K562 (cell line): ENCODE measurements at regions not wholly inside any gene's neighbourhood (a gene's known extent, or its start where the extent isn't known, plus 50 kb on each side); places are given as distances from the start of the nearest gene placed in this dataset.

Experiments
- ATAC-seq: fragments of 200-7000 bp; cut with Tn5 transposase; 3 replicates; pipeline ENCODE4 v1.9.1; 2020; ENCODE audit warnings: moderate library complexity
- BruUV-seq: library from RNA; stranded (reverse); fragments of 400-500 nt; replicated peaks from 2 replicates; lab custom pipeline; 2021; lab: Mats Ljungman, UMichigan
- CTCF ChIA-PET: fragments of 300-600 bp; formaldehyde crosslinking; extraction: SDS; loops from one replicate; lab custom pipeline; 2021; ENCODE audit warnings: low intra/inter-chr PET ratio; lab: Yijun Ruan, JAX
- POLR2A ChIA-PET: fragments of 300-600, 350-650 bp; sonication (Branson Sonifier 250); formaldehyde crosslinking; extraction: SDS; loops from one replicate; lab custom pipeline; 2021; ENCODE audit warnings: antibody characterized with exemption, inconsistent platforms; lab: Yijun Ruan, JAX
- DNase-seq, 4 experiments: peaks; one replicate each; pipeline versions ENCODE4 v3.0.0 to v3.0.0-alpha.2; 2011 to 2018; ENCODE audit warnings: low spot score in 3 of 4, mixed read lengths in 3 of 4; ENCODE audit errors: extremely low read depth in 1 of 4
- FAIRE-seq: peaks from 2 replicates; lab custom pipeline; 2011; peaks lifted over from hg19 to GRCh38; lab: Jason Lieb, UNC
- H2AFZ ChIP-seq: 2 replicates; pipeline ENCODE4 v1.6.0; 2011; ENCODE audit warnings: low read depth, low read length, control low read depth, inconsistent platforms
- H3K27ac ChIP-seq: fragments of 200-600 bp; 3 replicates; pipeline ENCODE4 v1.8.0; 2011; ENCODE audit warnings: low read depth, mild to moderate bottlenecking, control low read depth, inconsistent platforms, low read length, moderate library complexity, mixed read lengths; ENCODE audit errors: extremely low read depth
- H3K27me3 ChIP-seq, 2 experiments: fragments of 300-600 bp in 1 of 2; 2 replicates in 1 of 2; 3 replicates in 1 of 2; pipeline versions ENCODE4 v1.6.0 to v1.8.0; 2011; ENCODE audit warnings: inconsistent platforms in 2 of 2, low read length in 2 of 2, mild to moderate bottlenecking in 1 of 2, mixed read lengths in 1 of 2, moderate library complexity in 1 of 2; ENCODE audit not compliant: control insufficient read depth in 2 of 2, insufficient read depth in 2 of 2
- H3K36me3 ChIP-seq: fragments of 300-600 bp; 3 replicates; pipeline ENCODE4 v1.8.0; 2011; ENCODE audit warnings: mild to moderate bottlenecking, low read length, inconsistent platforms; ENCODE audit not compliant: control insufficient read depth, insufficient read depth
- H3K4me1 ChIP-seq, 2 experiments: fragments of 200-600 bp in 1 of 2; replicated peaks in 1 of 2; 2 replicates in 1 of 2; 3 replicates in 1 of 2; pipeline versions ENCODE4 v1.5.1 to v1.8.0; 2011; ENCODE audit warnings: inconsistent platforms in 2 of 2, low read length in 2 of 2, mild to moderate bottlenecking in 1 of 2, mixed read lengths in 1 of 2, moderate library complexity in 1 of 2; ENCODE audit not compliant: control insufficient read depth in 2 of 2, insufficient read depth in 2 of 2
- H3K4me2 ChIP-seq: 2 replicates; pipeline ENCODE4 v1.6.1; 2011; ENCODE audit warnings: low read length, control low read depth, inconsistent platforms, mixed read lengths; ENCODE audit not compliant: insufficient read depth
- H3K4me3 ChIP-seq: fragments of 200-600 bp; sonication (generic), shearing (Covaris generic); 2 replicates; pipeline ENCODE4 v1.5.1; 2016; ENCODE audit warnings: control low read depth, inconsistent platforms
- H3K79me2 ChIP-seq: fragments of 200-600 bp; 3 replicates; pipeline ENCODE4 v1.8.0; 2011; ENCODE audit warnings: low read length, inconsistent platforms; ENCODE audit not compliant: control insufficient read depth, insufficient read depth
- H3K9ac ChIP-seq, 2 experiments: 2 replicates each; pipeline versions ENCODE4 v1.6.0 to v1.6.1; 2011; ENCODE audit warnings: low read depth in 2 of 2, low read length in 2 of 2, control low read depth in 1 of 2, inconsistent platforms in 1 of 2, mild to moderate bottlenecking in 1 of 2, mixed read lengths in 1 of 2; ENCODE audit not compliant: insufficient read depth in 1 of 2
- H3K9me1 ChIP-seq: one replicate; pipeline ENCODE4 v1.6.0; 2011; ENCODE audit warnings: inconsistent platforms, mild to moderate bottlenecking, low read length, moderate library complexity; ENCODE audit not compliant: control insufficient read depth, insufficient read depth
- H3K9me3 ChIP-seq: replicated peaks from 2 replicates; pipeline ENCODE4 v1.5.1; 2011; ENCODE audit warnings: low read depth, low read length, inconsistent platforms; ENCODE audit not compliant: control insufficient read depth, insufficient read depth
- H4K20me1 ChIP-seq: replicated peaks from 2 replicates; pipeline ENCODE4 v1.6.1; 2011; ENCODE audit warnings: low read length, inconsistent platforms, mixed read lengths; ENCODE audit not compliant: control insufficient read depth, insufficient read depth
- ARID3B ChIP-seq: fragments of 250-450 bp; sonication (Bioruptor Pico); IDR thresholded peaks from 2 replicates; pipeline ENCODE4 v1.4.0; 2020; ENCODE audit warnings: borderline replicate concordance
- BRD4 ChIP-seq: fragments of 200-600 bp; sonication (generic); IDR thresholded peaks from 2 replicates; pipeline ENCODE4 v1.6.1; 2017; ENCODE audit warnings: inconsistent platforms
- EHMT2 ChIP-seq: fragments of 450-650 bp; IDR thresholded peaks from 2 replicates; pipeline ENCODE4 v1.6.1; 2018; ENCODE audit warnings: antibody characterized with exemption
- ELK3 ChIP-seq: fragments of 450-650 bp; formaldehyde crosslinking; IDR thresholded peaks from 2 replicates; pipeline ENCODE4 v1.4.0; 2020; ENCODE audit warnings: mild to moderate bottlenecking
- HDAC1 ChIP-seq, 2 experiments: fragments of 450-650 bp; IDR thresholded peaks; 2 replicates each; pipeline ENCODE4 v1.6.1; 2016 to 2017; ENCODE audit warnings: inconsistent platforms in 1 of 2, mild to moderate bottlenecking in 1 of 2, moderate library complexity in 1 of 2
- KLF16 ChIP-seq: IDR thresholded peaks from 2 replicates; pipeline ENCODE4 v1.6.1; 2016; ENCODE audit warnings: antibody characterized with exemption
- POLR2AphosphoS5 ChIP-seq: IDR thresholded peaks from 2 replicates; pipeline ENCODE4 v1.6.1; 2011; ENCODE audit warnings: mild to moderate bottlenecking, low read depth, low read length, moderate library complexity; ENCODE audit not compliant: control insufficient read depth, insufficient read depth
- PTTG1 ChIP-seq: fragments of 450-650 bp; IDR thresholded peaks from 2 replicates; pipeline ENCODE4 v1.6.1; 2016; ENCODE audit warnings: low read depth, mild to moderate bottlenecking, missing genetic modification characterization, missing compliant biosample characterization
- TBL1XR1 ChIP-seq, 2 experiments: IDR thresholded peaks; 2 replicates each; pipeline ENCODE4 v1.6.1; 2012; ENCODE audit warnings: improper control_type of control experiment in 2 of 2, low read length in 2 of 2, mild to moderate bottlenecking in 1 of 2
- ZC3H11A ChIP-seq: IDR thresholded peaks from 2 replicates; pipeline ENCODE4 v1.6.1; 2012; ENCODE audit warnings: low read depth, low read length, improper control_type of control experiment
- ZNF316 ChIP-seq: fragments of 450-650 bp; IDR thresholded peaks from 2 replicates; pipeline ENCODE4 v1.6.1; 2016
- ZNF699 ChIP-seq: fragments of 250-450 bp; sonication (Bioruptor Pico); IDR thresholded peaks from 2 replicates; pipeline ENCODE4 v1.8.0; 2021; ENCODE audit warnings: mild to moderate bottlenecking, moderate library complexity; ENCODE audit not compliant: insufficient replicate concordance
- ZNF764 ChIP-seq: fragments of 250-450 bp; sonication (Bioruptor Pico); IDR thresholded peaks from 2 replicates; pipeline ENCODE4 v1.4.0; 2020; ENCODE audit warnings: low read depth, mild to moderate bottlenecking, moderate library complexity
- WGBS: fragments of 100-300 bp; shearing (Covaris generic); methylation state at CpG from one replicate; pipeline ENCODE4 v1.1.6; 2016; ENCODE audit warnings: low coverage, mixed read lengths; ENCODE audit not compliant: insufficient coverage; ENCODE audit errors: missing lambda C conversion rate; 5-methylcytosine and 5-hydroxymethylcytosine counted together
- in situ Hi-C: fragments of 300-500 bp; cut with MboI; formaldehyde crosslinking; loops from 4 replicates; pipeline ENCODE4 v1.15.0; 2018; ENCODE audit warnings: inconsistent platforms, mixed read lengths
- intact Hi-C: fragments of 100-400 bp; cut with micrococcal nuclease; formaldehyde crosslinking; loops from 2 replicates; pipeline ENCODE4 v1.14.2; 2022

GRCh38 chr3:11716573-11717290 is 73.0 kb upstream of the VGLL4 start:
- Histone ChIP-seq H2AFZ (no peak overlapping the region), H3K9me1 (no peaks in the 10 kb centered on the region), H3K4me1 (peaks cover 0 to 19% of the 10 kb centered on the region in 2 experiments; a peak in 3 of 5 replicates), H3K27ac (no peak overlapping the region)
- intact Hi-C loops (no loop called here), in situ Hi-C loops (no loop called here)
- CTCF ChIA-PET = no interaction called here
- WGBS = 11% methylated on average over 6 of the region's 6 CpGs
- DNase-seq (no peak), ATAC-seq (no peak)
- BruUV-seq = no TSS peak
- TF ChIP-seq HDAC1 (IDR thresholded peaks at IDR 0.05) (no peak), ZNF316 (no peak), ZNF764 (CRISPR knock-in tag) (no peak), POLR2AphosphoS5 (no peak), KLF16 (no peak), ARID3B (CRISPR knock-in tag) (no peak), TBL1XR1 (IDR thresholded peaks at IDR 0.05; ENCODE audit: low read length in 2 of 2) (no peak), ELK3 (no peak), EHMT2 (no peak), PTTG1 (no peak), ZNF699 (CRISPR knock-in tag) (no peak), BRD4 (no peak), ZC3H11A (no peak)
- TF ChIP-seq, all 486 proteins: peak for 0
- Histone ChIP-seq H4K20me1 (0 out of 2 replicates have a peak, but pooled peaks cover 3% of the 10 kb centered on the region), H3K27me3 (peaks cover 52 to 56% of the 10 kb centered on the region in 2 experiments), H3K9ac (no peak overlapping the region), H3K4me2 (no peak overlapping the region), H3K36me3 (no peaks in the 10 kb centered on the region), H3K79me2 (no peaks in the 10 kb centered on the region), H3K9me3 (no peaks in the 10 kb centered on the region; the same call in 1 of the 2 replicates), H3K4me3 (no peak overlapping the region)
- no peak for FAIRE-seq
- POLR2A ChIA-PET = interaction anchor here (1.0 to 1.5 kb wide), 3 partner anchors 10 to 74 kb away, joined by 4 to 7 read pairs (median 4); no protein-coding TSS in a partner anchor
